ENCODE measurements at regions not wholly inside any gene's neighbourhood (a gene's known extent, or its start where the extent isn't known, plus 50 kb on each side); places are given as distances from the start of the nearest gene placed in this dataset.

GRCh38 chr2:2691419-2691818 lies 360.3 kb upstream of the MYT1L start:
- ATAC-seq = no peak
- no peak overlapping the region for H3K4me3 ChIP-seq
- intact Hi-C loops (cut with DNase I) = no loop called here
- 71 to 74% methylated on average over 10 of the region's 10 CpGs for WGBS, 2 donors
- no peak overlapping the region for H3K27ac ChIP-seq
- no peaks in the 10 kb centered on the region for H3K4me1 ChIP-seq
- no peaks in the 10 kb centered on the region for H3K9me3 ChIP-seq
- TF ChIP-seq CTCF (IDR thresholded peaks at IDR 0.05) (no peak), POLR2A (IDR thresholded peaks at IDR 0.05) (no peak)
- DNase-seq = no peak
- H3K36me3 ChIP-seq (replicated peaks in 1 of 2; ENCODE audit: insufficient read depth in 1 of 2, low read depth in 2 of 2) = no peaks in the 10 kb centered on the region
- H3K27me3 ChIP-seq = no peaks in the 10 kb centered on the region

GRCh38 chr2:2690985-2691384 lies 359.9 kb upstream of the MYT1L start:
- H3K27ac ChIP-seq = no peak overlapping the region
- DNase-seq = no peak
- no peak for TF ChIP-seq CTCF (IDR thresholded peaks at IDR 0.05)
- no peak for TF ChIP-seq POLR2A (IDR thresholded peaks at IDR 0.05)
- no peak for ATAC-seq
- H3K4me3 ChIP-seq = no peak overlapping the region
- intact Hi-C loops (cut with DNase I) = no loop called here
- H3K4me1 ChIP-seq = no peaks in the 10 kb centered on the region
- no peaks in the 10 kb centered on the region for H3K27me3 ChIP-seq
- WGBS, 2 donors = 66 to 69% methylated on average over 4 of the region's 4 CpGs
- H3K36me3 ChIP-seq (replicated peaks in 1 of 2; ENCODE audit: insufficient read depth in 1 of 2, low read depth in 2 of 2) = no peaks in the 10 kb centered on the region
- no peaks in the 10 kb centered on the region for H3K9me3 ChIP-seq

GRCh38 chr2:2689306-2689705 lies 358.2 kb upstream of the MYT1L start:
- H3K27ac ChIP-seq = no peak overlapping the region
- ATAC-seq (no peak), DNase-seq (no peak)
- H3K9me3 ChIP-seq = no peaks in the 10 kb centered on the region
- no peaks in the 10 kb centered on the region for H3K27me3 ChIP-seq
- TF ChIP-seq POLR2A (IDR thresholded peaks at IDR 0.05) (no peak), CTCF (IDR thresholded peaks at IDR 0.05) (no peak)
- intact Hi-C loops (cut with DNase I) = no loop called here
- WGBS, 2 donors = 76 to 83% methylated on average over 12 of the region's 12 CpGs
- H3K4me1 ChIP-seq = no peaks in the 10 kb centered on the region
- no peak overlapping the region for H3K4me3 ChIP-seq
- H3K36me3 ChIP-seq (replicated peaks in 1 of 2; ENCODE audit: insufficient read depth in 1 of 2, low read depth in 2 of 2) = no peaks in the 10 kb centered on the region

GRCh38 chr2:2688254-2688653 lies 357.2 kb upstream of the MYT1L start:
- no peaks in the 10 kb centered on the region for H3K9me3 ChIP-seq
- no peaks in the 10 kb centered on the region for H3K36me3 ChIP-seq (replicated peaks in 1 of 2; ENCODE audit: insufficient read depth in 1 of 2, low read depth in 2 of 2)
- intact Hi-C loops (cut with DNase I) = no loop called here
- 39 to 60% methylated on average over 6 of the region's 6 CpGs for WGBS, 2 donors
- H3K27me3 ChIP-seq = no peaks in the 10 kb centered on the region
- no peak overlapping the region for H3K27ac ChIP-seq
- H3K4me3 ChIP-seq = no peak overlapping the region
- TF ChIP-seq POLR2A (IDR thresholded peaks at IDR 0.05) (no peak), CTCF (IDR thresholded peaks at IDR 0.05) (no peak)
- H3K4me1 ChIP-seq = no peaks in the 10 kb centered on the region
- DNase-seq (no peak), ATAC-seq (no peak)

- Histone ChIP-seq H3K4me1 (no peaks in the 10 kb centered on the region), H3K27ac (no peak overlapping the region), H3K9me3 (no peaks in the 10 kb centered on the region), H3K4me3 (no peak overlapping the region), H3K36me3 (replicated peaks in 1 of 2; ENCODE audit: insufficient read depth in 1 of 2, low read depth in 2 of 2) (no peaks in the 10 kb centered on the region), H3K27me3 (no peaks in the 10 kb centered on the region)
- intact Hi-C loops (cut with DNase I) = no loop called here
- 54 to 58% methylated on average over 3 to 5 of the region's 5 CpGs for WGBS, 2 donors
- DNase-seq (no peak), ATAC-seq (no peak)
- no peak for TF ChIP-seq CTCF (IDR thresholded peaks at IDR 0.05)
- no peak for TF ChIP-seq POLR2A (IDR thresholded peaks at IDR 0.05)
Measured at GRCh38 chr2:2687745-2688144, 356.7 kb upstream of the MYT1L start.

Data from body of pancreas (tissue), 4 donors.